ENCODE measurements at regions not wholly inside any gene's neighbourhood (a gene's known extent, or its start where the extent isn't known, plus 50 kb on each side); places are given as distances from the start of the nearest gene placed in this dataset.

- TF ChIP-seq CTCF (IDR thresholded peaks at IDR 0.05) = no peak
- no peak for TF ChIP-seq POLR2AphosphoS5 (IDR thresholded peaks at IDR 0.05)
Observed at GRCh38 chr13:97072297-97072696, 78.0 kb upstream of the OXGR1 start.
